Posterior cingulate gyrus (tissue), 11 donors: ENCODE measurements at regions not wholly inside any gene's neighbourhood (a gene's known extent, or its start where the extent isn't known, plus 50 kb on each side); places are given as distances from the start of the nearest gene placed in this dataset.

ENCODE experiments used
- DNase-seq, 10 donors: peaks; one replicate each; pipeline versions ENCODE4 v3.0.0 to v3.0.0-alpha.2; 2020 to 2021; ENCODE audit warnings: mixed read lengths in 3 of 10
- intact Hi-C: fragments of 100-400 bp; cut with DNase I; formaldehyde crosslinking; loops from one replicate; pipeline ENCODE4 v1.15.1; 2023

DNA sequence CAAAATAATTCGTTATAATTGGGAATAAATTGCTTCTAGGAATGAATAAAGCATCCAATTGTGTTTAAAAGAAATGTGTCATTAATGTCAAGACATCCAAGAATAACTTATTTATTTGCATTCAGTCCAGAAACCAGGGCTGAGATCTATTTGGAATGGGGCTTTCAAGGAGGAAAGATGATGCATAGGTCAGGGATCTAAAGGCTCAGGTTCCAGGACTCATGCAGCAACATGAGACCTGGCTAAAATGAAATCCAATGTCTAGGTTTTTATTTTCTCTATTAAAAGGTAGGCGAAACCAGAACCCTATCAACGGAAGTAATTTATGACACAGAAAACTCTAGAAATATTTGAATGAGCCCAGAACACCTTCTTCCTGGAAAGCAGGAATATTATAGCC is 376.8 kb downstream of the SEC16B start:
- intact Hi-C loops = no loop called here
- DNase-seq = no peak

DNA sequence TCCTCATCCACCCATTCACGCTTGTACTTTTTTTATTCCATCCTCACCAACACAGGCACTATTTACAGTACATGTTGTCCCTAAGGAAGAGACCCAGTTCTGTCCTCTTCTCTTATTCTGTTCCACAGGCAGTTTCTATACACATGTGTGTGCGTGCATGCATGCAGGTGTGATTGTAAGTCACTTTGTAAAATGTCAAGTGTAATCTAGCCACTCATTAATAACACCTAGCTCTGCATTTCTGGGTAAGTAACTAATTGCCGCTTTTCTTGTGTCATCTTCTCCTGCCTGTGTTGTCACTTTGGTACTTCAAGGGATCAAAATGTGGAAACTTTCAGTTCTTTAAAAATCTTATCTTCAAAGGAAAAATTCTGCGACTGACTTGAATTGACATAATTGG is 377.2 kb downstream of the SEC16B start:
- intact Hi-C loops = no loop called here
- DNase-seq = no peak

DNA sequence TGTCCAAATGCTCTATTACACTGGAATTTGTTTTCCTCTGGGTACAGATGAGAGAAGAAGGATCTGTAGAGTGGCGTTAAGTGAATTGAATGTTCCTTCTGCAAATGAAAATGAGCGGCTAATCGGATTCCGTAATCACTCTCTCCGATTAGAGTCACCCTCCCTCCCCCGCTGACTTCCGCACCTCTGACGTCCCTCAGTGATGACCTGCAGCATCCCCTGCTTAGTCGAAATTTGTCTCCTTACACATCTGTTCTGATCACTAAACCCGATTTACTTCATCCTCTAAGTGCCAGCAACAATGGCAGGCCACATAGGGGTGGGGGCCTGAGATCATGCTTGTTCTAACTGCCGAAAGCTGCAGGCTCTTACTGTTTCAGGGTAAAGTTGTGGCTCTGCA is 378.7 kb downstream of the SEC16B start:
- no peak for DNase-seq
- intact Hi-C loops = no loop called here

DNA sequence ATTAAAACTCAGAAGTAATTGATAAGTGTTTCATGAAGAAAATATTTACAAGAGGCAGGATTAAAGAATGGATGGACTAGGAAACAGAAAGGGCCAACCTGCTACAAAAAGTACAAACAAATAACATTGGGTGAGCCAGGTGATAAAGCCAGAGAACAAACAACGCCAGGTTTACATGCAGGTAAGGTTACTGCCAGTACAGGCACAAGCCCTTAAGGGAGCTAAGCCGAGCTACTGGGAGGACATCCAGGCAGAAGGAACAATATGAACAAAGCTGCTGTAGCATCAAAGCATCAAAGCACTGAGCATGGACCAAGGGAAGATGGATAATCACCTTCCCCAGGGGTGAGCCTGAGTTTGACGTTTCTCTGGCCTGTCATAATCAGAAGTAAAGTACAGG is 380.7 kb downstream of the SEC16B start:
- intact Hi-C loops = no loop called here
- no peak for DNase-seq

DNA sequence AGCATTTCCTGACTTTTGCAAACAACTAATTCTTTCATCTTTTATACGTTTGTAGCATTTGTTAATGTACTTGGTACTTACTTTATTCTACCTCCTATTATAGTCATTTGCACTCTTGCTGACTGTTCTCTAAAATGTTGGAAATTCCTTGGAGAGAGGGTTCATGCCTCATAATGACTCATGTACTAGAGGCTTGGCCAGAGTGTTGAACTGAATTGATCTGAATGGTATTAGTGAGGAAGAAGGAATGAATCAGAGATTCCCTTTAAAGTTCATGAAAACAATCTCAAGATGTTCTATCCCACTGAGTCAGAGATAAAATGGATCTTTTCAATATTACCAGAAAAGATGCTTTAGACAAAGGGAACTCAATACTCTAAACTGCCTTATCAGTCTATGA is 383.4 kb downstream of the SEC16B start:
- intact Hi-C loops = no loop called here
- no peak for DNase-seq

DNA sequence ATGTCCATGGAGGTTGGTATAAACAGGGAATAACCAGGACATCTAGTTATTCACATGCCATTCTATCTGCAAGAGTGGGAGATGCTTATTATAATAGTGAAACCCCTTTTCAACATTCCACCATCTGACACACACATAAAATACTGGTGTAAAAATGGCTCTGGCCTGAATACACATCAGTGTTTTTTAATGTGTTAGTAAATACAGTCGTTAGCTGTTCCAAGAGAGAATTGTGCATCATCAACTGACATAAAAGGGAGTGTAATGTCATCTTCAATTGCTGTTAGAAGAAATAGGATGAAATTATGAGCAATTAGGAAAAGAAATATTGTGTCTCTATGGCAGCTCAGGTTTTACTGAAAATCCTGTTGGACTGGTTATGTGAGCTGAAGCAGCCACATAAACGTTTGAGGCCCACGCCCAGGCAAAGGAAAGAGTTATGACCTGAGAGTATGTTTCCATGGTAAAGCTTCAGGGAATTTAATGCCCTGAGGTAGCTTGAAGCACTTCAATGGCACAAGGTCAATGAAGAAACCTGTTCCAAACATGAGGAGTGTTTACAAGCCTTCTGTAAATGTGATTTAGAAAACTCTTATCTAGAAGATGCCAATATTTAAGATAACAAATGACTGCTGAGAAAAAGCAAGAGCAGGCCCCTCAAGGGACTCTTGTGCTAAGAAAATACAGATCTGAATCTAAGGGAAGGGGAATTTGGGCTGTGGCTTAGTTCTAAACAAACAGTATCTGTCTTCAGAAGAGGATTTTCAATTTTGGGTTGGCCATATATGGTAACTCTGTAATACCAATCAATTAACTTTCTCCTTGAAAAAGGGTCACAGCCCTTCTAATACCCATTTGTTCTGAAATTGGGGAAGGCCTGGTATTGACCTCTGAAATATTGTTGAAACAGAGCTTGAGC is 384.3 kb downstream of the SEC16B start:
- intact Hi-C loops = no loop called here

DNA sequence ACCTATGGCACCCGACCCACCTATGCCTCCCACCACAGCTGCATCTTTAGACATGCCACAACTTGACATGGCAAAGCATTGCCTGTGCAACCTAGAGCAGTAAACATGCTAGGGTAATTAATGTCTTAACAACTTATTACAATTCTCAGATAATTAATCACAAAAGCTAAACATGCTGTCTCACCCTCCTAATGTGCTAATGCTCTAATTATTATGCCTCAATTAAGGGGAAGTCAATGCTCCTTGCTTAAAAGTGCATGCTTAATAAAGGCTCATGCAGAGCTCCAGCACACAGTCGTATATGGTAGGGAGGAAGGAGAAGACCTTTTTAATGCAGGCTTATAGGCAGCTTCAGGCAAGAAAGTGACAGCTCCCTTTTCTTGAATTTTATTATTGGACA is 396.0 kb downstream of the SEC16B start:
- intact Hi-C loops = no loop called here
- no peak for DNase-seq

More for the DNA sequence above, 384.3 kb downstream of the SEC16B start:
- no peak for DNase-seq

DNA sequence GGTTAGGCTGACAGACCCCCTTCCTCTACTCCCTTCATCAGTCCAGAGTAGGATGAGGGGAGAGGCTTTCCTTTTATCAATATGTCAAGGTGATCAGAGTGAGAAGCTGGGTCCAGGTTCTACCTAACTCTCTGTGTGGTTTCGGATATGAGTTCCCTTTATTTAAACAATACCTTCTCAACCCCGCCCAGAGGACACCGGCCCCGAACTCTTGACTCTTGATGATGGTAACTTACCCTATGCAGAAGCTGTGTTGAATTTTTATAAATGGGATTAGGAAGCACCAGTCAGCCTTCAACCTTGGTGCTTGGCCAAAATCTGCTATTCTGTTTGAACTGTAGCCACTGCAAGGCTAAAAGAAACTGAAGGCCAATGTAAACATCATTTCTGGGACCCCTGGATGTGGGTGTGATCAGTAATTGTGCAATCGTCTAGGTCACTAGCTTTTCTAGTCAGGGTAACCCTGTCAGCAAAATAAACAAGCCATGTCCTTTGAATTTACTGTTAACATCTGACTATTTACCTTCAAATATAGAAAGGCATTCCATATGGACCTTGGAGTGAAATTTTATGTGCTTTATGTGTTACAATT is 398.3 kb downstream of the SEC16B start:
- intact Hi-C loops = no loop called here
- no peak for DNase-seq

DNA sequence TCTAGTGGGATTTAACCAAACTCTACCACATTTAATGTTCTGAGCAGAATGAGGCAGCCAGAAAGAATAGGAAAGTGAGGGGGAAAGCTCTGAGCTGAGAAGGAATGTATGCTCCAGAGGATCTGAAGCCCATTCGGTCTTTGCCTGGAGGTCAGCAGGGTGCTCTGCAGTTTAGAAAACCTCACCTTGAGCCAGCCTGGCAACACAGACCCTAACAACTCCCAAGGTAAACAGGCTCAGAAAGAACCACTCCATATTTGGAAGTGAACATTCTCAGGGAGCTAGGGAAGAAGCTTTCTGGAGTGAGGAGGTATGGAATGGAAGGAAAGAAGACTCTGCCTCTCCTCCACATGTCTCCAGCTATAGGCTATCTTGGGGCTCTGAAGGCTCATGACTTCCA is 398.8 kb downstream of the SEC16B start:
- no peak for DNase-seq
- intact Hi-C loops = no loop called here

DNA sequence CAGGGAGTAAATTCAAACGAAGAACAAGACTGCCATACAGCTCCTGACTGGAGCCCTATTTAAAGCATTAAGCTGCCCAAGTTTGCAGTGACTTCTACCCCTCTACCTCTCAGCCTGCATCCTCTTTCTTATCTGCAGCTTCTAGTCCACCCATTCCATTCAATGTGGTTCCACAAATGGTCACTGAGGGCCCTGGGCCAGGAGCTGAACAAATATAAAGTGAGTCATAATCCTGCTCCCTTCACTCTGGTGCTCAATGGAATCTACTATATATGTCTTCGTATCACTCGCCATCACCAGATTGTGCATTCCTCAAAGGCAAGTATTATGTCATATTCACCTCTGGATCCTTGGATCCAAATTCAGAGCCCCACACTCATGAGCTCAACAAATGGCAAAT is 398.7 kb downstream of the BRINP2 start:
- no peak for DNase-seq
- intact Hi-C loops = no loop called here

DNA sequence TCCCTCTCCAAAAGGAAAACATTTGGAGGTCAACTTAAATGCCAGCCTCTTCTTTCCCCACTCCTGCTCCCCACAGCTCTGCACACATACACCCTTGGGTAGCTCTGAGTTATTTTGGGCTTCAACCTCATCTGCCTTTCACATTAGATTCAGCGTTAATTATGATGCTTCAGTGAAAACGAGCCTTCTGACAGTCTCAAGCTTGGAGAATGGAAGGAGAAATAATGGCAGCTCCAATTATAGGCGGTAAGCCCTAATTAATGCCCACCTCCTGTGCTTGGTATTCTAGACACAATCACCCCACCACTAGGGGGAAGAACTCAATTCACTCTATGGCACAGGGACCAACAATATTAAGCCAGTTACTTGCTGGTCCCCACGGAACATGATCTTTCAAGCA is 397.9 kb downstream of the BRINP2 start:
- intact Hi-C loops = no loop called here
- DNase-seq = no peak

DNA sequence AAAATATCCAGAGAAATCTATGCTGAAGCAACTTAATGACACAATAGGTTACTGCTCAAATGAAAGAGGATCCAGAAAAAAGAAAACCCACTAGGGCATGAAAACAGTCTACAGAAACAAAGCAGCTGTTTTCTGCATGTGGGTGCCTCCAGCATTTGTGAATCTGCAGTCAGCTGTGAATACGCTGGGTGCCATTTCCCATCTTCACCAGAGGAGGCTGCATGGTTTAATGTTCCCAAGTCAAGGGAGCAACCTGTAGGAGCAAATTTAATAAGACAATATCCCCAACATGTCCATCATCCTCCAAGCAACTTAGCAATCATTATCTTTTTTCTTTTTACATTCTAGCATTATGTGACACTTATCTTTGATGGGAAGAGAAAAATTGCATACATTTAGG is 396.6 kb downstream of the BRINP2 start:
- DNase-seq = no peak
- intact Hi-C loops = no loop called here

DNA sequence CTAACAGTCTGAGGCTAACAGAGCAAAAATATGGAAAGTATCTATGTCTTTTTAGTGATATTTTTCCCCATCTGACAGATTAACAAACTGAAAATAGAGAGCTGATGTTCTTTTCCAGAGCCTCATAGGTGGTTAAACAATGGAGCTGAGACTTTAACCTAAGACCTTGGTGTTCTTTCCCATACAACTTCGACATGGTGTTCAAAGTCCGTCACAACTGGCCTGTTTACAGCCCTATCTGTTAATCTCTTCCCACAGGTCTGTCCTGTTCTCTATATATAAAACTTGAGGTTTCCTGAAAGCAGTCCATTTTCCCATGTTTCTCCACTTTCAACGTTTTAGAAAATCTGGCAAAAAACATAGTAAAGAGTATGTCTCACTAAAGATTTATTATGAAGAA is 395.7 kb downstream of the BRINP2 start:
- intact Hi-C loops = no loop called here
- DNase-seq = no peak

DNA sequence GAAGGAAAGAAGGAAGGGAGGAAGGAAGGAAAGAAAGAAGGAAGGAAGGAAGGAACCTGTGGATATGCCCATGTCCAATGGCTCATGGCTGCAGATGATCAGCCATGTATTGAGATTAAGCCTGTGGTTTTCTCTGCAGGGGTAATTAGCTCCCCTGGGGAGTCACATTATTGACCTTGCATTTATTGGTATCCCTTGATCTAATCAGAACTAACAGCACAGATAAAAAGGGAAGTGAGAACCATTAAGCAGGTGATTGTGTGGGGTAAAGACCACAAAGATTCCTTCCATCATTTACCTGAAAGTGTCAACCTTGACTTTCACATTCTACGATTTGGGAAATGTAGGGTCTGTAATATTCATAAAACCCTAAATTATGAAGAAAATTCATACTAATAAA is 390.7 kb downstream of the BRINP2 start:
- intact Hi-C loops = no loop called here
- DNase-seq = no peak

DNA sequence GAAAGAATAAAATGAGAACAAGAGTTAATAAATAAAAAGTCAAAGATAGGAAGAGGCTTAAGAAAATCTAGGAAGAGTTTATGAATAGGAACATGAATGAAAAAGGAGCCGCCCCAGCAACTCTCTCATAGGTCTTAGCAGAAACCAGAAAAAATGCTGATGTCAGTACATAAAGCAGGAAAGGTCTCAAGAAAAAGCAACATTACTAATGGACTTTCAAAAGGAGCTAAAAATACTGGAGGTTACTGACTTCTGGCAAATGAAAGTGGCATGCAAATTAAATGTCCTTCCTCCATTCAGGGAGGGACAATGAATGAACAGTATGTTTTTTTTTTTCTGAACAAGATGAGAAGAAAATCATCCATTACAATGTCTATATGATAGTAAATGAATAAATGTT is 387.6 kb downstream of the BRINP2 start:
- DNase-seq = no peak
- intact Hi-C loops = no loop called here

DNA sequence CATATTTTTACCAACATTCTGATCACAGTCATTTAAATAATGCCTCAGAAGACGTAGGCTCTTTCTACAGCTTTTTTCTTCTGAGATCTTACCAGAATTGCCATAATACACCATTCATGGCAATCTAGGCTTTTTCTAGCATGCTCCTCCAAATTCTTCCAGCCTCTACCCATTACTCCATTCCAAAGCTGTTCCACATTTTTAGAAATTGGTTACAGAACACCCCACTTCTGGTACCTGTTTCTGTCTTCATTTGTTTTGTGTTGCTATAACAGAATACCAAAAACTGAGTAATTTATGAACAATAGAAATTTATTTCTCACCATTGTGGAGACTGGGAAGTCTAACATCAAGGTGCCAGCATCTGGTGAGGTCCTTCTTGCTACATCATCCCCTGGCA is 385.4 kb downstream of the BRINP2 start:
- intact Hi-C loops = no loop called here
- no peak for DNase-seq

DNA sequence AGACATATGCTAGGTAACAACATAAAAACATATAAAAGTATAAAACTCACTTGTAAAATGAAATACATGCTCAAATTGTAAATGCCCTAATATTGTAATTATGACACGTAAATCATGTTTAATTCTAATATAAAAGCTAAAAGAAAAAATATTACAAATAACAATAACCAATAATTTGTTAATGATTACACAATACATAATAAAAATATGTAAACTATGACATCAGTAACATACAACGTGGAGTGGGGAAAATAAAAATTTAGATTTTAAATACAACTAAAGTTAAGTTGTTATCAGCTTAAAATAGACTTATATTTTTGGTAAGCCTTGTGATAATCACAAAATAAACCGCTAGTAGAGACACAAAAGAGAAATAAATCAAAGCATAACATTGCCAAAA is 376.4 kb downstream of the BRINP2 start:
- DNase-seq = no peak
- intact Hi-C loops = no loop called here

DNA sequence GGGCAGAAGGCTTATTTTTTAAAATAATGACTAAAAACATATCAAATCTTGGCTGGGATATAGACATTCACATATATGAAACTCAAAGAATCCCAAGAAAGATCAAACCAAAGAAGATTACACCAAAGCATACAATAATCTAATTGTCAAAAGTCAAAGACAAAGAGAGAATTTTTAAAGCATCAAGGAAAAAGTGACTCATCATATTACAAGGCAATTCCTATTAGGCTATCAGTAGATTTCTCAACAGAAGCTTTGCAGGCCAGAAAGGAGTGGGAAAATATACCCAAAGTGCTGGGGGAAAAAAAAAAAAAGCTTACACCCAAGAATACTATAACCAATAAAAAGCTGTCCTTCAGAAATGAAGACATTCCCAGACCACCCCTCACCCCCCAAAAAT is 375.6 kb downstream of the BRINP2 start:
- intact Hi-C loops = no loop called here
- DNase-seq = no peak

DNA sequence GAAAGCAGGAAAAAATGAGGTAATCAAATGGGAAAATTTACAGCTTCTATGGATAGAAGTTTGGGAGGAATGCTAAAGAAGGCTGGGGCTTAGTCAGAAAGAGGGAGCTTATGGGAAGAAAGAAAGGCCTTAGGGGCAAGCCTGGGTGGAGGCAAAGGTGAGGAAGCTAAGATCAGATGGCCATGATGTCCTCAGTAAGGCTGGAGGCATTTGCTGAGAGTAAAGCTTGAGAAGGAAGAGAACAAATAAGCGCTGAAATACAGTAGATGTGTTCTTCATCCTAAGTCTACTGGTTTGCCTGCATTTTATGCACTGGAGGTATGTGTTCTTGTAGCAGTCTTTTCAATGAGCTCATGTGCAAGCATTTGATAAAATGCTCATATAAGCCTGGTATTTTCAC is 355.4 kb downstream of the BRINP2 start:
- intact Hi-C loops = no loop called here
- no peak for DNase-seq

DNA sequence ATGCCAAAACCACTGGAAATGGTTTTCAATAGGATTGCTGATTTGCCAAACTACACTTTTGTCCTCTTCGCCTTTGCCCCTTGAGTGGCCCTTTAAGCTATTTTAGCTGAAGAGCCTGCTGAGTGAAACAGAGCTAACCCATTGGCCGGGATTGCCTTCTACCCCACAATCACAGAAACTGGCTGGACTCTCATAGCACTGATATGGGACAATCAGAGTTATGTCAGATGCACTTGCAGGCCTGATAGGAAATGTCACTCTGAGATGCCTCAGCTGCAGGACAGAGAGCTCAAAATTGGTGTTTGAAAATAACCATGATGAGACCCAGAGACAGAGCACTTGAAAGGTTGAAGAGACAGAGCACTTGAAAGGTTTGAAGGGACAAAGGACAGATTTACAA is 354.4 kb downstream of the BRINP2 start:
- intact Hi-C loops = no loop called here

DNA sequence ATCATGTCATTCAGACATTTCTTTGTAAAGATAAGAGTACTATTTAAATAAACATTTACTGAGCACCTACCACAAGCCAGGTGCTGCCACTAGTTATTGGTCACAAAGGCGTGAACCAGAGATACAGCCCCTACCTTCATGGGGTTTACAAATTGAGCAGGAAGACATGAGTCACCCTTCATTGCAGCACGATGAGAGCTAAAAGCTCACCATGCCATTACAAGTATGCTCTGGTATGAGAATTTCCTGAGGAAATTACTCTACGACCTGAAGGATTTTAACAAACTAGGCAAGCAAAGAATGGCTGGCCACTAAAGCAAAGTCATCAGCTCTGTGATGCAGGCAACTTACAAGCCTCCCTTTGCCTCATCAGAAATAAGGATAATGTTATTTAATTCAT is 346.8 kb downstream of the BRINP2 start:
- no peak for DNase-seq
- intact Hi-C loops = no loop called here

More for the DNA sequence above, 354.4 kb downstream of the BRINP2 start:
- no peak for DNase-seq

DNA sequence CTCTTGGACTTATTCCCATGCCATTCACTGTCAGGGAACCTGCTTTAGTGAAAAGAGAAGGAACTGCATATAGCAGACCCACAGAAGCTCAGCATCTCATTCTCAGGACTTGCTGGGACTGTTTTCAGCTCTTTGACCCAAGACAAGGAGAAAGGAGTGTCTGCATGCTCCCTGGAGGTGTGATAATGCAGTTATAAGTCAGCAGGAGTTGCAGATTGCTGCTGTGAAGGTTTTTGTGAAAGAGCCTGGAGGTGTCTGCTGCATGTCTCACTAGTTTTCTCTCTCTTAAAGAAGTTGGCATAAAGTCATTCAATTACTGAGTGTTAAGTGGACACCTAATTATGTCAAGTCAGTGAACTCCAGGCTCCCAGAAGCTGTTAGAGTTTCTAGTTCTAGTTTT is 343.4 kb downstream of the BRINP2 start:
- intact Hi-C loops = no loop called here
- DNase-seq = no peak
